HG03097 (cell line): ENCODE measurements at regions not wholly inside any gene's neighbourhood (a gene's known extent, or its start where the extent isn't known, plus 50 kb on each side); places are given as distances from the start of the nearest gene placed in this dataset.

Experiments used
- ATAC-seq: cut with Tn5 transposase; IDR thresholded peaks from one replicate; pipeline ENCODE4 v1.9.1; 2021; ENCODE audit not compliant: unreplicated experiment, low FRiP score

DNA sequence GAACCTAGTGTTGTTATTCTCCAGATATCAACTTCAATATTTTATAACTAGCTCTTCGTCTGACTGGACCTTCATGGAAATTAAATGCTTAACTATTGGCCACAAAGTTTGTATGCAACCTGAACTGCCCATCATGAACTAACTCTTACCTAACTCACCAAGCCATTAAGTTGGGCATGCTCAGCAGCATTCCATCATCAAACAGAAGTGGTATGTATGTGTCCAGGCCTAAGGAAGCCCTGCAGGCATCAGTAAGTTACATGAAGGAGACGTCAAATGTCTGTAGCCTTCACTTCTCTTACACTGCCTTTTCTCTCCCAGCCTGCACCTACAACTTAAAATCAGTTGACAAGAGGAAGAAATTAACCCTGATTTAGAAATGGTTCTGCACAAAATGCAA, 1639.2 kb upstream of the PABPC4L start:
- no peak for ATAC-seq

DNA sequence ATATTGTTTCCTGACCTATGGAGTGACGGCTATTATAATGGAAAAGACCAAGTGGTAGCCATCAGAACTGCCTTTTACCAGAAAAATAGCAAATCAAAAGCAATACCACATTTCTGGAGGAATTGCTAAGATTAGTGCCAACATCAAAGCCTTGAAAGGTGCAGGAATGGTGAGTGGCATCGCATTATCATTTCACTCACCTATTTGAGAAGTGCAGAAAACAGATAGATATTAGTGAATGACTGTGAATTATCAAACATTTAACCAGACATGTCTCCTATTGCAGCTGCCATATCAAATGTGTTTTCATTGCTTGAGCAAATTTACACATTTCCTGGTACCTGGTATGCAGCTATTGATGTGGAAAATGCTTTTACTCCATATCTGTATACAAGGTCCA, 1638.1 kb upstream of the PABPC4L start:
- ATAC-seq = no peak

DNA sequence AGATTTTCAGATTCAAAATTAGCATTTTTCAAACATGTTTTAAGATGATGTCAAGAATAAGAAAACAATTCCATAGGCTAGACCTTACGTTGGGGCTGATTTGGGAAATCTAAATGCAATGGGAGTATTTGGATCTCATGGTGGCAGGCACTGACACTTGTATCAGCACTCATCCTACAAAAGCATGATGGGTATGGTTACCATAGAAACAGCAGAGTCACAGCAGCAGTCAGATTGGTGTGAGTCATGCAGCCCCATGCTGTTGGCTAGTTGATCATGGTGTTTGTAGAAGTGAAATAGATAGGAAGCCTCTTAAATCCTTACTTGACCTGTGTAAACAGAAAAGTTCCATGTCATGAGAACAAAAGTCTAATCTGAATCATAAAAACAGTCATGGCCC, 1637.3 kb upstream of the PABPC4L start:
- no peak for ATAC-seq

DNA sequence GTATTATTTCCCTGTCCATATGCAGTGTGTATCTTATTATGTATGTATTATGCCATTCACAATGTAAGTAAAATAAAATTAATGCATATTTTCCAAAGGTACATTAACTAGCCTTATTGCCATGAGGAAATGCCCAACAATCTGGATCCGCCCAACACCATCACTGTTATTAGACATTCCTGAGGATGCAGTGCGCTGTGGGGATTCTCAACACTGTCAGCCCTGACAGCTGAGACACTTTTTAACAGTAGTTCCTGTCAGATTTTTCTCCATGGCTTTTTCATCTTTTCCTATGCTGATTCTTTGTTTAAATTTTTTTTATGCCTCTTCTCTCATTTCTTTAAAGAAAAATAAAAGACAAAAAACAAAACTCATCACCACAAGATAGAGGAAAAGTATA, 1632.9 kb upstream of the PABPC4L start:
- ATAC-seq = no peak

DNA sequence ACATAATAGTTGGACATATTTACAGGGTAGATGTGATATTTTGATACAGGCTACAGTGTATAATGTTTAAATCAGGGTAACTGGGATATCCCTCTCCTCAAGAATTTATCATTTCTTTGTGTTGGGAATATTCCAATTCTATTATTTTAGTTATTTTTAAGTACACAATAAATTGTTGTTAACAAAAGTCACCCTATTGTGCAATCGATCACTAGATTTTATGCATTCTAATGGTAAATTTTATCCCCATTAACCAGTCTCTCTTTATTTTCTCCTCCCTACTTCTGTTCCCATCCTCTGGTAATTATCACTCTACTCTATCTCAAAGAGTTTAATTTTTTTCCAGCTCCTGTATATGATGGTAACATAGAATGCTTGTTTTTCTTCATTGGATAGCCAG, 1631.9 kb upstream of the PABPC4L start:
- no peak for ATAC-seq

DNA sequence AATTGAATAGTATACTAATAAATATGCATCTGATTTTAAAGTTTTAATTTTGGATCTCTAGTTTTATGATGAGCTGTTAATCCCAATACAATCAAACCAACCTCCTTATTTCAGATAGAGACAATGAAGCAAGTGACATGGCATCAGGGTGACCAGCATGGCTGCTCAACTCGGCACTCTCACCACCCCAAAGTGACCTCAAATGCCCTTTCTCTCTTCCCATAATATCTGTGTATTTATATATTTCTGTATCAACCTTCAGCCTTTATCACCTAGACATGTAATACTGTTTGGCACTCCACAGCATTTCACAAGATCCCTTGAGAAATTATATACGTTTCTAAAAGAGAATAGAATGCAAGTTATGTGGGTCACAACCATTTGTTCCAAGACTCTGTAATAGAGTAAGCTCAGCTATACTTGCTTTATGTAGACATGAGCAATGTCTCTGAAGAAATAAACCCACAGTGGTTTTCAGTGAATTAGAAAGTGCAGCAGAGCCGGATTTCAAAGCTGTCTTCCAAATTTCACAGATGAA, 1623.2 kb upstream of the PABPC4L start:
- no peak for ATAC-seq

DNA sequence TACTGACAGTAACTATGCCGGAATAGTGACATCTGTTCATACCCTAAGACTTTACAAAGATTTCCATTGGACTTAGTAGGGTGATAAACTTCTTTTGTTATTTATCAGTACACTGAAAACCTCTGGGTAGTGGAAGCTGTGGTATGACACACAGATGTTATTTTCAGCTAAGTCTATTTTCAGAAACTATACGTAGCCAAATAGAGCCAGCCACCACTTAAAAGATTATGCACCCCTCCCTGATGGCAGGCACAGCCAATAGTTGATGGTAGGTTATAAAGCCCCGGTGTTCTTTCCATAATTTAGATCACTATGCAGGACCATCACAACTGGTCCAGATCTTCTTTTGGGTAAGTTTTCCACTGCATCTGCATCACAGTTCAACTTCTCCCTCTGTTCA, 1603.2 kb upstream of the PABPC4L start:
- no peak for ATAC-seq

- ATAC-seq = no peak
These were observed 1575.8 kb upstream of the PABPC4L start for GRCh38 chr4:135777361-135777760.

DNA sequence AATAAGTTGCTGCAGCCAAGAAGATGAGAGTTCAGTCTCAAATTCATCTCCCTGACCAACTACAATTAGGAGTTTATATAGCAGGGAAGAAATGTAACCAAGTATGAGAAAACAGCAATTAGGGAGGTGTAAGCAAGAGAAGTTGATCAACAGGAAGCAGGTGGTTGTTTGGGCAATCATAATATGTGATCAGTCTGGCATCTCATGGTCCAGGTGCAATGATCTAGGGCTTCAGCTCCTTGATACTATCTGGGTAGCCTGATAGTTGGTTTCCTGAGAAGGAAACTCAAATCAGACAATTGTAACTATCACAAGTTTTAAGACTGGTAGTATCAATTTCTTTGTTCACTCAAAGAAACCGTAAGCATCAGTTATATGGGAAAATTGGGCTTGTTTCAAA, 1574.3 kb upstream of the PABPC4L start:
- ATAC-seq = no peak

DNA sequence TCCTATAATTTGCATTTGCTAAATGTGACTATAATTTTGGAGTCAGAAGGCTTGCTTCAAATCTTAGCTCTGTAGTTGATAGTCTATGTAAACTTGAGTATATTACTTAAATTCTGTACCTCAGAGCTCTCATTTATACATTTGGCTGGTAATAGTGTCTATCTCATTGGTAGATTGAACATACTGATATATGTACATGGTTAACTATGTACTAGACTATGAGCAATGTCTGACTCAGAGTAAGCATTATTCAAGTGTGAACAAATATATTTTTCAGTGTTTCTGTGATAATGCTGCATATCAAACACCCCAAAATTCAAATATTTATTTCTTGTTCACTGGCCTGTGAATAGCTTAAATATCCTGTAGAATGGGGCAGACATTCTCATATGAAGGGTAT, 1568.9 kb upstream of the PABPC4L start:
- ATAC-seq = no peak

- ATAC-seq = no peak
These were observed 1543.3 kb upstream of the PABPC4L start for GRCh38 chr4:135744928-135745327.

DNA sequence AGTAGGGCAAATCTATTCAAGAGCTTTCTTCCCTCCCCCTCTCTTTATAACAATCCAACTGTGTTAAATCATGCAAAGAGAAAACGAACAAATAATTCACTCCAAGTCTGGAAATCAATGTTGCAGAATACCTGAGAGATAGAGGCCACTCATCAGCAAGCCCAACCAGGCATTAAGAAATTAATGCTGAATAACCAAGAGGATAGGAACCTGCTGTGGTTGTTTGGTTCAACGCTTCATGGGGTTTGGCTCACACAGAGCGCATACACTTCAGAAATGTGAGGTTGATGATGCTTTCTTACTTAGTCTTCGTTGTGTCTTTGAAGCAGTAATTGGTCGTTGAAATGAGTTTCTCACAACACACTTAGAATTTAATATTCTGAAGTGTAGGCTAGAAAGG, 1540.0 kb upstream of the PABPC4L start:
- ATAC-seq = no peak

GRCh38 chr4:135739354-135739753, 1537.8 kb upstream of the PABPC4L start:
- no peak for ATAC-seq

DNA sequence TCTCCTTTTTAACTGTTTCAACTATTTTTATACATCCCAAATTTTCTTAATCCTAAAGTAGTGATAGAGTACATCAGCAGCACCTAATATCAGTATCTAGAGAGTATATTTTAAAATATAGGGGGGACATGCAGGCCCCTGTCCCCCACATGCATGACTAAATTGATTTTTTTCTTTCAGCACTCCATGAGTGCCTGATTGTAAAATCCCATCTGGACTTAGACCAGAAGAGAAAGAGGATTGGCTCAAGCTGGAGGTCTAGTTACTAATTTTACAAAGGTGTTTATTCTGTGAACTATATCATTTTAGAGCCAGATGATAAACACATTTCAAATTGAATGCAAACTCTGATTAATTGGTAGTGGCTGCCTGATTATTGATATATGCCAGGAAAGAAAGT, 1533.9 kb upstream of the PABPC4L start:
- no peak for ATAC-seq

DNA sequence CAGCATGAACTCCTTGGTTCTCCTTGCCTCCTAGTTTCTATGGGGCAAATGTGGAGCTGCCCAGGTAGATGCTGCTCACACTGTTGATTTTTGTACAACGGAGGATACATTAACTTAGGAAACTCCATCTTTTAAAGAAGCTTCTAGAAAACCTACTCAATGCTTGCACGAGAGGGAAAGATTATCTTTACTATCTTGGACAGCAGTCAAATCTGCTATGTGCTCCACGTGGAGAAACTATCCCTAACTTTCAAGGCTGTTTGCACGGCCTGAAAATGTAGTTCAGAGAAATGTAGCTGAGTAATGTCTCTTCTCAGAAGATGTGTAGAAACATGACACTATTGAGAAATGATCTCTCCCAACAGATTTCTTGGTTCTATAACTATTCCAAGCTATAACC, 1530.9 kb upstream of the PABPC4L start:
- ATAC-seq = no peak

GRCh38 chr4:135731682-135732081, 1530.1 kb upstream of the PABPC4L start:
- ATAC-seq = no peak

DNA sequence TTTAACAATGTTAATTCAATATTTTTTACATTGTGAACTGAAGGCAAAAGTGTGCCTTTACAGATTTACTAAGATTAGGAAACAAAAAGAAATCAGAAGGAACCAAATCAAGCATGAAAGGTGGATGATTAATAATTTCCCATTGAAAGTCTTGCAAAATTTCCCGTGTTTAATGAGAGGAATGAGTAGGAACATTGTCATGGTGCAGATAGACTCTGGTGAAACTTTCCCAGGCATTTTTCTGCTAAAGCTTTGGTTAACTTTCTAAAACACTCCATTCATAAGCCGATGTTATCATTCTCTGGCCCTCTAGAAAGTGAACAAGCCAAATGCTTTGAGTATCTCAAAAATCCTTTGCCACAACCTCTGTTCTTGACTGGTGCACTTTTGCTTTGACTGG, 1522.8 kb upstream of the PABPC4L start:
- ATAC-seq = no peak

- ATAC-seq = no peak
These were observed 1516.4 kb upstream of the PABPC4L start for GRCh38 chr4:135718019-135718418.

- ATAC-seq = no peak
These were observed 1503.8 kb upstream of the PABPC4L start for GRCh38 chr4:135705343-135705742.

GRCh38 chr4:135694066-135694465, 1492.5 kb upstream of the PABPC4L start:
- ATAC-seq = no peak

DNA sequence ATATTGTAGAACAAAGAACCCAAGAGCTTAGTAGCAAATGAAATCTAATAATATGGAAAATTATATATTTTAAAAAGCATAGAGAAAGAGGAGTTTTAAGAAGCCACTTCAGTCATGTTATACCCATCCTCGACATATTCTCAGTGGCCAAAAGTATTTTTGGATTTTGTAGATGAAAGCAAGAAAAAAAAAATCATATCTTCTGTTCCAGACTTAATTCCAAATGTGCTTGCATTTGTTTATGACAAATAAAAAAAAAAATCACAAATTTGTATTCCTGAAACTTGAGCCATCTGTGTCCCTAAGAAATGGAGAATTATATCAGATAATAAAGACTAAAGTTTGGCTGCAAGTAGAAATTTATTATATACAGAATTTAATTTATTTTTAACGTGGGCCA, 1482.4 kb upstream of the PABPC4L start:
- ATAC-seq = no peak

DNA sequence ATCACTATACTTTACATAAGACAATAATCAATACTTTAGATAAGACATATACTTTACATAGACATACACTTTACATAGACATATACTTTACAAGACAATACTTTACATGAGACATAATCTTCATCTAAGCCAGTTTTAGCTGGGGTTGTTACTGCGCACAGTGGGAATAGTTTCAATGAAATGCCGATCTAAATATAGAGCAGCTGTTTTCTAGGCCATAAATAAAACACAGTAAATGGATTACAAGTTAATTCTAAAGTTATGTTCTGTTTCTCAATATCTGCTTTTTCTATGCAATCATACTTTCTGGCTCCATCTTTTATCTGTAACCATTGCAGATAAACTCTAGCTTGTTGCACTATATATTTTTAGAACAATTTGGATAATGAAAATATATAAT, 1470.6 kb upstream of the PABPC4L start:
- ATAC-seq = no peak

DNA sequence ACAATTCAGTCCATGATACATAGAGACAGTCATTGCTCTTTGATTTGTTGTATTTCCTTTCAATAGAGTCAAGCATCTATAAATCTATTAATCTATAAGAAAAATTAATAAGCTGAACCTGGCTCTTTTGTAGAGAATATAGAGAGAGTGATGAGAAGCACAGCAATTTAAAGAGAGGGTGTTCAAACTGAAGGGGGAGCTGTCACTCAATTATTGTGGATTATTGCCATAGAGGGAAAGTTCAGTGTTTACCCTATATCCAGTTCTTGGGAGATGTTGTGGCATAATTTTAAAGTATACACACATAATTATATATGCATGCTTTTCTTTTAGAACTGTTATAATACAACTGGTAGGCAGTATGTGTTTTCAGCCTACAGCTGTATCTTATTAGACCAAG, 1469.0 kb upstream of the PABPC4L start:
- ATAC-seq = no peak
